Skeletal muscle tissue (tissue), 3 donors: ENCODE measurements at regions not wholly inside any gene's neighbourhood (a gene's known extent, or its start where the extent isn't known, plus 50 kb on each side); places are given as distances from the start of the nearest gene placed in this dataset.

Source experiments
- H3K27ac ChIP-seq: one replicate; pipeline ENCODE4 v1.7.0; 2013; ENCODE audit warnings: mild to moderate bottlenecking, low read depth, low read length, inconsistent platforms
- H3K27me3 ChIP-seq, 3 donors: one replicate each; pipeline ENCODE4 v1.7.0; 2013; ENCODE audit warnings: low read length in 3 of 3; ENCODE audit not compliant: control insufficient read depth in 3 of 3, insufficient read depth in 3 of 3
- H3K36me3 ChIP-seq, 3 donors: one replicate each; pipeline ENCODE4 v1.7.0; 2013; ENCODE audit warnings: low read length in 3 of 3; ENCODE audit not compliant: control insufficient read depth in 3 of 3, insufficient read depth in 3 of 3
- H3K4me1 ChIP-seq, 3 donors: one replicate each; pipeline ENCODE4 v1.7.0; 2013; ENCODE audit warnings: low read length in 3 of 3, mild to moderate bottlenecking in 3 of 3; ENCODE audit not compliant: control insufficient read depth in 3 of 3, insufficient read depth in 3 of 3
- H3K4me3 ChIP-seq, 3 donors: one replicate each; pipeline ENCODE4 v1.7.0; 2013; ENCODE audit warnings: low read length in 3 of 3
- H3K9ac ChIP-seq, 3 donors: one replicate each; pipeline ENCODE4 v1.7.0; 2013; ENCODE audit warnings: low read length in 3 of 3, mild to moderate bottlenecking in 3 of 3, moderate library complexity in 2 of 3, low read depth in 1 of 3
- H3K9me3 ChIP-seq, 3 donors: one replicate each; pipeline ENCODE4 v1.7.0; 2013; ENCODE audit warnings: low read length in 3 of 3; ENCODE audit not compliant: control insufficient read depth in 3 of 3
- donor health status: Osteomylitis.

DNA sequence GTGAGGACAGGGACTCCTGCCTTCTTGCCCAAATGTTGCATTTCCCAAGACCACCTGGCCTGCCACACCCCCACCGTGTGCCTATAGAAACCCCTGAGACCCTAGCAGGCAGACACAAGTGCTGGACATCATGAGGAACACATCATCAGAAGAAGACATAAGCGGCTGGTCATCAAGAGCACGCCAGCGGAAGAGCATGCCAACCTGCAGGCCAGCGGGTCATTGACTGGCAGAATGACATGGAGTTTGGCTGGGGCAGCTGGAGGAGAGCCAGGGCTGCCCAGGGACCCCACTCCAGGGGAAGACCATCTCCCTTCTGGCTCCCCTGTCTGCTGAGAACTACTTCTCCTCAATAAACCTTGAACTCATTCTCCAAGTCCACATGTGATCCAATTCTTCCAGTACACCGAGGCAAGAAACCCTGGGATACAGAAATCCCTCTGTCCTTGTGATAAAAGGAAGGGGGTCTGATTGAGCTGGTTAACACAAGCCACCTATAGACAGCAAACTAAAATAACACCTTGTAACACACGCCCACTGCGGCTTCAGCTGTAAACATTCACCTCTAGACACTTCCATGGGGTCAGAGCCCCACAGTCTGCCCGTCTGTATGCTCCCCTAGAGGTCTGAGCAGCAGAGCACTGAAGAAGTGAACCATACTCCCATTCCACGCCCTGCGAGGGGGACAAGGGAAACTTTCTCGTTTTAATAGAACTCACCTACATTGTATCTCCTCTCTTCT, 164.8 kb upstream of the EMCN start:
- no peak overlapping the region for H3K4me3 ChIP-seq
- no peaks in the 10 kb centered on the region for H3K9me3 ChIP-seq
- H3K27ac ChIP-seq: no peak overlapping the region
- H3K27me3 ChIP-seq: no peaks in the 10 kb centered on the region
- H3K9ac ChIP-seq: no peak overlapping the region
- H3K36me3 ChIP-seq: no peaks in the 10 kb centered on the region
- H3K4me1 ChIP-seq: no peaks in the 10 kb centered on the region

- H3K4me1 ChIP-seq: no peaks in the 10 kb centered on the region
- H3K27ac ChIP-seq: no peak overlapping the region
- no peaks in the 10 kb centered on the region for H3K27me3 ChIP-seq
- no peak overlapping the region for H3K4me3 ChIP-seq
- no peaks in the 10 kb centered on the region for H3K9me3 ChIP-seq
- H3K36me3 ChIP-seq: no peaks in the 10 kb centered on the region
- H3K9ac ChIP-seq: no peak overlapping the region
Observed at GRCh38 chr4:100681289-100681688, 163.5 kb upstream of the EMCN start.

DNA sequence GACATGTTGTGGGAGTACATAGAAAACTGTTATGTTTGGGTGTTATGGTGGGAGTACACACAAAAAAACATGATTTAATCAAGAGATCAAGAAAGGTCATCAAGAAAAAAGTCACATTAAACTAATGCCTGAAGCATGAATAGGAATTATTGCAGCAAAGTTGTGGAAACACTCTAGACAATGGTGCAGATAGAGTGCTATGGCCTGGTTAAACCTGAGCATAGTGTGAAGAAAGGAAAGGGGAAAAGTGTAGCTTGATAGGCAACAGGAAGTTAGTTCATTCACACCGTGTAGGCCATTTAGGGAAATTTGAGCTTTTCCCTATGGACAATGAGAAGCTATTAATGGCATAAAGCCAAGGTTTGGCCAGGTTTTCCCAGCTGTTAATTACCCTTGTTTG, 162.1 kb upstream of the EMCN start:
- Histone ChIP-seq H3K36me3 (no peaks in the 10 kb centered on the region), H3K4me1 (no peaks in the 10 kb centered on the region), H3K9me3 (no peaks in the 10 kb centered on the region), H3K9ac (no peak overlapping the region), H3K27me3 (no peaks in the 10 kb centered on the region), H3K27ac (no peak overlapping the region), H3K4me3 (no peak overlapping the region)

- Histone ChIP-seq H3K27ac (no peak overlapping the region), H3K9ac (no peak overlapping the region), H3K4me1 (no peaks in the 10 kb centered on the region), H3K9me3 (no peaks in the 10 kb centered on the region), H3K4me3 (no peak overlapping the region), H3K36me3 (no peaks in the 10 kb centered on the region), H3K27me3 (no peaks in the 10 kb centered on the region)
Observed at GRCh38 chr4:100674976-100675375, 157.2 kb upstream of the EMCN start.

- Histone ChIP-seq H3K27ac (no peak overlapping the region), H3K9ac (no peak overlapping the region), H3K27me3 (no peaks in the 10 kb centered on the region), H3K9me3 (no peaks in the 10 kb centered on the region), H3K4me3 (no peak overlapping the region), H3K4me1 (no peaks in the 10 kb centered on the region), H3K36me3 (no peaks in the 10 kb centered on the region)
Observed at GRCh38 chr4:100657187-100657586, 139.4 kb upstream of the EMCN start.

- no peaks in the 10 kb centered on the region for H3K27me3 ChIP-seq
- no peak overlapping the region for H3K27ac ChIP-seq
- no peak overlapping the region for H3K4me3 ChIP-seq
- H3K36me3 ChIP-seq: no peaks in the 10 kb centered on the region
- H3K9me3 ChIP-seq: no peaks in the 10 kb centered on the region
- no peaks in the 10 kb centered on the region for H3K4me1 ChIP-seq
- no peak overlapping the region for H3K9ac ChIP-seq
Observed at GRCh38 chr4:100651499-100652175, 133.8 kb upstream of the EMCN start.

DNA sequence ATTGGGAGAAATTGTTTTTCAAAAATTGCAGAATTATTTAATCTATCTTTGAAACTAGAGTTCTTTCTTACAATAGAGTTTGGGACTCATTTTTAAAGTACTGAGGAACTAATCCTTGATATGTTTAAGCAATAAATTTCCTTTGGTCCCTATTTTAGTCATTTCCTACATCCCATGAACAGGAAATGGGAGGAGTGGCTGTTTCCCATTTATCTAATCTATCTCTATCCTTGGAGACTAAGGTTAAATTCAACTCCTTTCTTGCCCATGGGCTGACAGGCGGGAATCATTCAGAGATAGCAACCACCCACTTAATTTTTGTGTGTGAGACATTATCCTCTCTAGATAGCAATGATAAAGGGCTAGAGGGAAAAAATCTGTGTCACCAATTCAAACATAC, 131.6 kb upstream of the EMCN start:
- H3K27me3 ChIP-seq: no peaks in the 10 kb centered on the region
- H3K9ac ChIP-seq: no peak overlapping the region
- no peak overlapping the region for H3K4me3 ChIP-seq
- no peaks in the 10 kb centered on the region for H3K36me3 ChIP-seq
- no peaks in the 10 kb centered on the region for H3K4me1 ChIP-seq
- H3K27ac ChIP-seq: no peak overlapping the region
- H3K9me3 ChIP-seq: no peaks in the 10 kb centered on the region

GRCh38 chr4:100644150-100644549, 126.3 kb upstream of the EMCN start:
- Histone ChIP-seq H3K36me3 (no peaks in the 10 kb centered on the region), H3K27me3 (no peaks in the 10 kb centered on the region), H3K9me3 (no peaks in the 10 kb centered on the region), H3K4me1 (no peaks in the 10 kb centered on the region), H3K27ac (no peak overlapping the region), H3K4me3 (no peak overlapping the region), H3K9ac (no peak overlapping the region)

DNA sequence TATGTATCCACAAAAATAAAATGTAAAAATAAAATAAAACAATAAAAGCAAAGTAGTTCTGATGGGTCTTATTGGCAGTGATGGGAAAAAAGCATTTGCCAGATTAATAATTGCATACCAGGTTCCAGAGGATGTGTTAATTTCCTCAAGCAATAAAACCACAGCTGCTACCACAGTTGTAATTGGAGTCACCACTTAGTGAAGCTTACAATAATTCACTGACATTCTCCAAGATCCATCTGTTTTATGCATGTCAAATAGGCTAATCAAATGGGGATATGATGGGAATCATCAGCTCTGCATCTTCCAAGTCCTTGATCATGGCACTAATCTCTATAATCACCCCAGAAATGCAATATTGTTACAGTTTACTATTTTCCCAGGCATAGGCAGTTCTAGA, 123.5 kb upstream of the EMCN start:
- Histone ChIP-seq H3K9me3 (peaks cover 0 to 2% (median 0%) of the 10 kb centered on the region in 3 donors), H3K27ac (no peak overlapping the region), H3K4me1 (no peaks in the 10 kb centered on the region), H3K4me3 (no peak overlapping the region), H3K27me3 (no peaks in the 10 kb centered on the region), H3K9ac (no peak overlapping the region), H3K36me3 (no peaks in the 10 kb centered on the region)

GRCh38 chr4:100635899-100636298, 118.1 kb upstream of the EMCN start:
- no peaks in the 10 kb centered on the region for H3K27me3 ChIP-seq
- peaks cover 0 to 2% (median 0%) of the 10 kb centered on the region in 3 donors for H3K9me3 ChIP-seq
- peaks cover 0 to 3% (median 2%) of the 10 kb centered on the region in 3 donors for H3K4me1 ChIP-seq
- H3K27ac ChIP-seq: no peak overlapping the region
- no peaks in the 10 kb centered on the region for H3K36me3 ChIP-seq
- no peak overlapping the region for H3K9ac ChIP-seq
- no peak overlapping the region for H3K4me3 ChIP-seq
